NCI-H2196 treated with DMSO at 0.1 percent for 48 hours (cell line): ENCODE measurements at regions not wholly inside any gene's neighbourhood (a gene's known extent, or its start where the extent isn't known, plus 50 kb on each side); places are given as distances from the start of the nearest gene placed in this dataset.
"Not testable (repeated sequence)": the region's sequence is repeated elsewhere in the genome, so short reads cannot be mapped to it uniquely, and the experiment has no call there.

Experiments
- DNase-seq: peaks from one replicate; lab custom pipeline; 2025; ENCODE audit not compliant: unreplicated experiment; lab: John Stamatoyannopoulos, UW

DNA sequence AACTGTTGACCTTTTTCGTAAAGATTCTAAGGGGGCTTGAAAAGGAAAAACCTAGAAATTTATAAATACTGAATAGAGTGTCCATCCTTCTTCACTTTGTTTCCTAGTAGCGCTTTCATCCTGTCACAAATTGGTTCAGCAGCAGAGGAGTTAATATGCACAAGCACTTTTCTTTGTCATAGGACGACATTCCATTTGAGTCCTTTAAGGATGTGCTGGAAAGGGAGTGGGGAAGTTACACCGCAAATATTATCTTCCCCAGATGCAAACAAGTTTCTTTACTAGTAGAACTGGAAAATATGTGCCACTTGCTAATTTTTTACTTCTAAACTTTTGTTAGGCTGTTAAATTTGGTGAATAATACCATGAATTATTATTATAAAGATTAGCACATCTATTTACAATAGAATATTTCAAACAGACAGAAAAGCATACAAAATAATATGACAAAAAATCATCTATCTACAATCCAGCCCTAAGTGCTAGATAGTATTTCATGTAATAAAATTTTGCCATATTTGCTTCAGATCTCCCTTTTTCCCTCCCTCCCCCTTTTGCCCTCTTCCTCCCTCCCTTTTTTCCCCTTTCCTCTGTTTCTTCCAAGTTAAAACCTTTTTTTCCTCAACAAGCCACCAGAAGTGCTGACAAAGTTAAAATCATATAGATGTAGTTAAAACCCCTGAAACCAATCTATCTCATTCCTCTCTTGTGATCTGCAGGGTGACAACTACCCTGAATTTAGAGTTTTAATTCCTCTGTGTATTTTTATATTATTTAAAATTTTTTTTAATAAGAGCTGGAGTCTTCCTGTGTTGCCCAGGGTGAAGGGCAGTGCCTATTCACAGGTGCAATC, 50.5 kb upstream of the MAP4K3 start:
- no peak for DNase-seq

DNA sequence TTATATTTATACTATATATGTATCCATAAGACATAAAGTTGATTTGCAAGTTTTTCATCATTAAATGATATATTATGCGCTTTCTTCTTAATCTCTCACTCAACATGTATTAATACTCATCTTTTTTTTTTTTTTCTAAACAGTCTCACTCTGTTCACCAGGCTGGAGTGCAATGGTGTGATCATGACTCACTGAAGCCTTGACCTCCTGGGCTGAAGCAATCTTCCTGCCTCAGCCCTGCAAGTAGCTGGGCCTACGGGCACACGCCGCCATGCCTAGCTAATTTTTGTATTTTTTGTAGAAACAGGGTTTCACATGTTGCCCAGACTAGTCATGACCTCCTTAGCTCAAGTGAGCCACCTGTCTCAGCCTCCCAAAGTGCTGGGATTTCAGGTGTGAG, 51.4 kb upstream of the MAP4K3 start:
- DNase-seq, result no peak

DNA sequence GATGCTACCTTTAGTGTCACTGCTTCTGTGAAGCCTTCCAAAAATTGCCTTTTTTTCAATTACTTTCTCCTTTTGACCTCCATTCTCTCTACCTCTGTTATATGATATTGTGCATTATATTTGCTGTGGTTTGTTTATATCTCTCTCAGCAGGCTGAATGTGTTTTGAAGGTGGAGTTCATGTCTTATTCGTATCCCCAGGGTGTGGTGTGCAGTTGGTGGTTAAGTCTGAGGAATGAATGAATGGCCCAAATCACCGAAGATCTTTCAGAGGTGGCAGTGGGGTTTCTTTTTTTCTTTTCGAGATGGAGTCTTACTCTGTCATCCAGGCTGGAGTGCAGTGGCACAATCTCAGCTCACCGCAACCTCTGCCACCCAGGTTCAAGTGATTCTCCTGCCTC, 53.5 kb upstream of the MAP4K3 start:
- no peak for DNase-seq

DNA sequence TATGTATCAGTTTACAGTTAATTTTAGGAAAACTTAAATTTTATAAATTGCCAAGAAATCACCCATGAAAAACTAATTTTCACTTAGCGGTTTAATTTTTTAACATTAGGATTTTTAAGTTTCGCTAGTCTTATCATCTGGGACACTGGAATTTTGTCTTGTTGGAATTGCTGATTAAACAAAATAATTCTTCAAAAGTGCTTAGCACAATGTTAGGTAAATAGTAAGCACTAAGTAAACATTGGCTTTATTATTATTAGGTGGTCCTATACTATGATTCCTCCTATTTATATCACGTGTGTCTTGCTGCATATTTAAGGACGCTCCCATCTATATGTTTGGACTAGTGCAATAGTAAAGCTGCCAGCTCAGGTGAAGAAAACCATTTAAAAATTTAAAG, 54.6 kb upstream of the MAP4K3 start:
- DNase-seq, result no peak

DNA sequence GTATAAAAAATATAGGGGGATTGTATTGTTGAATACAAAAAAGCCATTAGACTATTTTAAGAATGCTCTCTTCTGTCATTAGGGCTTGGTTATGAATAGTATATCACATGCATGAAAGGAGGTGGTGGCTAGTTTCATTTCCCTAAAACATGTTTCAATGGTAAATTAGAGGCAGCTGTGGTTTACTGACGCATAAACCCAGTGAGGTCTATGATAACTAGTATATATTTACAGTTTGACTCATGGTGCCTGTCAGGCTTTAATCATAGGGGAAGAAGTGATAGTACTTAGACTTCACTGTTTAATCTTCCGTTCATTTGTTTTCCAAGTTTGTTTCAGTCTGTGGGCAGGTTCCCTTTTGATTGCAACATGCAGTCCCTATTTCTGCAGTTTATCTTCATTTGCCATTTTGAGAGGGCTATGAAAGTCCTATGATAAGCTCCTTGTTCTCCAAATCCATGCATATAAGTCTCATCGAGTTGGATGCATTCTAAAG, 55.1 kb upstream of the MAP4K3 start:
- DNase-seq, result no peak

DNA sequence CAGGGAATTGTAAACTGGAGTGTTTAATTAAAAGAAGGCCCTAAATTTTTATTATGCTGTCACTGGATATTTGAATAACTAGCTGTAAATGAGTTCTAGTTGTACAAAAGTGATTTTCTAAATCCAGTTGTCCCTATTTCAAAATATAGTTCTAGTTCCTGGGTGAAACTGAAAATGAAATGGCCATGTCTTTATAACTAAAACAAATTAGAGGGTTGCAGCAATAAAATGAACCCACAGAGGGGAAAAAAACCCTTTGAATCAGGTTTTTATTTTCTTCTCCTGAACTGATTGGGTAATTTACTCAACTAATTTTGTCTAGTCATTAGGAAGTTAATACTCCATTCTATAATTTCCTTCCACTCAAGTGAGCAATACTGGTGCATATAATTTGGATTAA, 55.6 kb upstream of the MAP4K3 start:
- DNase-seq, result no peak

DNA sequence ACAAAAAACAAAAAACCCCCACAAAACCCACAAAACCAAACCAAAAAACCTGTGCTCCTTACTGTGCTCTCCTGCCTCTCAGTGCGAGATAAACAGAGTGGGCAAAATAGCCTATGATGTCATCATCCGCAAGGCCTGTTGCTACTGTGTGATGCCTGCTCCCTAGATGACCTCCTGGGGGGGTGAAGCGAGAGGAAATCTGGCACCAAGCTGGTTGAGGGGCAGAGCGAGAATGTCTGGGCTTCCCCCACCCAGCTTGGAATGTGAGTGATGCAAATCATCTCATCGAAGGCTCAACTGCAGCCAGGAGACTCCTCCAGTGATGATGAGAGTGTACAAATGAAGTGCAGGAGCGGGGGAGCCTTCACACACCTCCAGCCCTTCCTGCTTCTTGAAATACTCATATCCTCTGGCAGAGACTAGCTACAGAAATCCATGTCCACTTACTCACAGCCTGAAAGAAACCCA, 57.7 kb upstream of the MAP4K3 start:
- DNase-seq, result no peak

DNA sequence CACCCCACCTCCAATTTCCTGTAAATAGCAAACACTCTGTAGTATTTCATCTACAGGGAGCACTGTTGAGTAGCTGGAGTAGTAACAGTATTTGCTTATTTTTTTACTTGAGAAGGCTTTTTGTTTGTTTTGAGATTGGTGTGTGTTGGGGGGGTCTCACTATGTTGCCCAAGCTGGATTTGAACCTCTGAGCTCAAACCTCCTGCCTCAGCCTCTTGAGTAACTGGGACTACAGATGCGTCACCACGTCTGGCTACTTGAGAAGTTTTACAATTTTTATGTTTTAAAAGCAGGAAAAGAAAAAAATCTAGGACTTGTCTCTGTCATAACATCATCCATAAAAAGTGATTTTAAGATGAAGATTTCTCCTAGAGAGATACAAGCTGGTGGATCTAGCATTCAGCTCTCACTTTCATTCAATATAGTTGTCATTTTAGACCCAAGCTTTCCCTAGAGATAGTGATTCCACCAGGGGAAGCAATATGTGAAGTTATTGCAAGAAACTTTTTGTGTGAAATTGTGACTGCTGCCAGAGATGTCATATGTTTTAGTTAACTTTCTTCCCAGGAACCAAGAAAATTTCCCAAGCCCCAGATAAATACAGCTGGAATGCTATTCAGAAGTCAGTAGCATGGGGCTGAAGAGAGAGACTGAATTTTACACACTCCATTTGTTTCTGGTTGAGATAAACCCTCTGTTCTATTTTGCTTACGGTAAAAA, 60.2 kb upstream of the MAP4K3 start:
- DNase-seq, result no peak

DNA sequence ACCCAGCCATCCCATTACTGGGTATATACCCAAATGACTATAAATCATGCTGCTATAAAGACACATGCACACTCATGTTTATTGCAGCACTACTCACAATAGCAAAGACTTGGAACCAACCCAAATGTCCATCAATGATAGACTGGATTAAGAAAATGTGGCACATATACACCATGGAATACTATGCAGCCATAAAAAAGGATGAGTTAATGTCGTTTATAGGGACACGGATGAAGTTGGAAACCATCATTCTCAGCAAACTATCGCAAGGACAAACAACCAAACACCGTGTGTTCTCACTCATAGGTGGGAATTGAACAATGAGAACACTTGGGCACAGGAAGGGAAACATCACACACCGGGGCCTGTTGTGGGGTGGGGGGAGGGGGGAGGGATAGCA, 61.1 kb upstream of the MAP4K3 start:
- DNase-seq, result not testable (repeated sequence)

DNA sequence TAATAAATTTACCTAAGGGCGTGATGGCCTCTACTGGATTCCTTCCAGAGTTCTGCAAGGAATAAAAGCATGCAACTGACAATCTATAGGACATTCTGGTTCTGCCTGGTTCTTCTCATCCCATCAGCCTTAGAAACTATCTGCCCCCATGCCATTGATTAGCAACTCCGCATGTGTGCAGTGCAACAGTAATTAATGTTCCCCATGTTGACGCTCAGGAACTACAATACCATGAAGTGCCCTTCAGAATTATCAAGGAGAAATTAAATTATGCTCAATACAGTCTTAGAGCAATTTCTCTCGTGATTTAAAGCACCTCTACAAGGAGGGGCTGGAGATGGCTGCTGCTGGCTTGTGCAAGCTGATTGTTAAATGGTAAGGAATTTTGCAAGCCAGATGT, 61.7 kb upstream of the MAP4K3 start:
- no peak for DNase-seq

DNA sequence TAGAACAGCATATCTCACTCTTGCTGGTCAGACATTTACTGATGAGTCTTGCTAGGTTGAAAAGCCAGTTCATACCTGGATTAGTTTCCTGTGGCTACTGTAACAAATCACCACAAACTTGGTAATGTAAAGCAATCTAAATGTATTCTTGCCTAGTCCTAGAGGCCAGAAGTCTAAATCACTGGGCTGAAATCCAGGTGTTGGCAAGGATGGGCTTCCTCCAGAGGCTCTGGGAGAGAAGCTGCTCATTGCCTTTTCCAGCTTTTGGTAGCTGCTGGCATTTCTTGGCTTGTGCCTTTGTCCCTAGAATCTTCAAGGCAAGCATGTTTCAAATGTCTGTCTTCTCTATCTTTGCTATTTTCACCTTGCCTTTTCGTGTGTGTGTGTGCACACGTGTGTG, 62.3 kb upstream of the MAP4K3 start:
- DNase-seq, result no peak

DNA sequence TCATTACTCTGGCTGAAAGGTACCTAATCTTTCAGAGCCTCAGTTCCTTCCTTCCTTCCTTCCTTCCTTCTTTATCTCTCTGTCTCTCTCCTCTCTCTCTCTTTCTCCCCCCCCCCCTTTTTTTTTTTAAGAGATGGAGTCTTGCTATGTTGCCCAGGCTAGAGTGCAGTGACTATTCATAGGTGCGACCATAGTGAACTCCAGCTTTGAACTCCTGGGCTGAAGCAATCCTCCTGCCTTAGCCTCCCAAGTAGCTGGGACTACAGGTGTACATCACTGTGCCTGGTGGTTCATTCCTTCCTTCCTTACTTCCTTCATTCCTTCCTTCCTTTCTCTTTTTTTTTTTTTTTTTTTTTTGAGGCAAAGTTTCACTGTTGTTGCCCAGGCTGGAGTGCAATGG, 64.3 kb upstream of the MAP4K3 start:
- no peak for DNase-seq

DNA sequence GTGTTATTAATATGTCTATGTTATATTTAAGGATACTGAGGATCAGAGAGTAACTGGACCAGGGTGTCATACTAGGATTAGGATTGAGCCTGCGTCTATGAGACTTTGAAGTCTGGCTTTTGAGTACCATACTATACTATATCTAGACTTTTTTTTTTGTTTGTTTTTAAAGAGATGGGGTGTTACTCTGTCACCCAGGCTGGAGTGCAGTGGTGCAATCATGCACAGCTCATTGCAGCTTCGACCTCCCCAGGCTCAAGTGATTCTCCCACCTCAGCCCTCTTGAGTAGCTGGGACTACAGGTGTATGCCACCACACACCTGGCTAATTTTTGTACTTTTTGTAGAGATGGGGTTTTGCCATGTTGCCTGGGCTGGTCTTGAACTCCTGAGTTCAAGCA, 66.2 kb upstream of the MAP4K3 start:
- no peak for DNase-seq

DNA sequence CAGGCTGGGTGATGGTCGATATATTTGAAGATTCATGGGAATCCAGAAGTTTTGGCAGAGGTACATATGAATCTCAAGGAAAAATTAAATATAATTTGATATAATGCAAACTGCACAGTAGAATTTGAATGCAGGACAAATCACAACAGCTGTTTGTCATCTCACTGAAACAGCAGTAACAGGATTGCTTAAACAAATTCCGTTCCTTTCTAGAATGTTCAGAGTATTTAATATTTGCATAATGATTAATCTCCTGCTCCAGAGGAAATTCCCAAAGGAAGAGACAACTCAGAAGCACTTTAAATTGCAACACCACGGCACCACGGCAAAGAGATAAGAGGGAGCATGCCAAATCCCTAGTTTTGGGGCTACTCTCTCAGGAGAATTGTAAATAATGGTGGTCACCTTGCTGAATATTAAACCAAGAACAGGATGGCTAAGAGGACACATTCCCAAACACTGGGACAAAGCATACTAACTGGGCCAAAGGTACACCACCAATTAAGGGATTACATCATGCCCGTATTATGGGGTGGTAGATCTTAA, 67.8 kb upstream of the MAP4K3 start:
- no peak for DNase-seq

DNA sequence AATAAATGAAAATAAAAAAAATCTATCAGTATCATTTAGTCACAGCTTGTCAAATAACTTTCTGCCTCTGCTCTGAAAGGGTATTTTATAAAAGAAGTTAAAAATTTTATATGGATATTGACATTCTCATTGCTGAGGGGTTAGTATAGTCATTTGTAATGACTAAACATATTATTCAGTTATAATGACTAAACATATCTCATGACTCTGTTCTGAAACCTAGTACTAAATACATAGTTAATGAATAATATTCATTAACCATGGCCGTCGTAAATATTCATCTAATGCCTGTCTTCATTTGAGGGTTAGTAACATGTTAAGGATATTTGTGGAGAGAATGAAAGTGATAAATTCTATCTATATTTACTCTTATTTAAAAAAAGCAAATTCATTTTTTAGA, 69.1 kb upstream of the MAP4K3 start:
- no peak for DNase-seq

DNA sequence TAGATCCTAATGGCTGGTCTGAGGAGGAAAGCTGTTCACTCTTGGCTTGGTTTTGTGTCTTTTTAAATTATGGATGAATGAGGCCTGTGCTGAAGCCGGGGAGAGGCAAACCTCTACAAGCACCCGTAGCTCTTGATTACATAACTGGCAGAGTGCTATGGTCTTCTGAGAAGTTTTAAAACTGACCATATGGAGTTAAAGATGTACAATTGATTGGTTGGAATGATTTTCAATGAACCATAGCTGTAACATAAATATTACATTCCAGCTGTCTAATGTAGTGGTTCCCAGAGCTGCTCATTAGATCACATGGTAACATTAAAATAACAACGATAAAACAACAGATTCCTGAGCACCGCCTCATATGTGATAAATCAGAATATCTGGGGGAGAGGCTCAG, 71.1 kb upstream of the MAP4K3 start:
- DNase-seq, result no peak

DNA sequence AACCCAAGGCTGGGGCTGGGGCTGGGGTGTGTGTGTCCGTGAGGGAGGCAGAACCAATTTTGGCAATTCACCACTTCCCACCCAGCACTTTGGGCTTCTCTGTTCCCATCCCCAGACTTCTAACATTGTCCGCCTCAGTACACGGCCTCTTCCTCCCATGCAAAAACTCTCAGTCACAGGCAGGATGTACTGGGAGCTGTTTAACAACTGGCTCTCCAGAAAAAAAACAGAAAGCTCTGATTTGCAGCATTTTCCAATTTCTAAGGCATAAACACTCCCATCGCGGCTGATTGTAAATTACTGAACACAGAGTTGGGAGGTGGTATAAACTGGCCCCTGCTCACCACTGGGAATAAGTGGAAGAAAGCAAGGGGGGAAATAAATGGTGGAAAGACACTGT, 73.1 kb upstream of the MAP4K3 start:
- no peak for DNase-seq

DNA sequence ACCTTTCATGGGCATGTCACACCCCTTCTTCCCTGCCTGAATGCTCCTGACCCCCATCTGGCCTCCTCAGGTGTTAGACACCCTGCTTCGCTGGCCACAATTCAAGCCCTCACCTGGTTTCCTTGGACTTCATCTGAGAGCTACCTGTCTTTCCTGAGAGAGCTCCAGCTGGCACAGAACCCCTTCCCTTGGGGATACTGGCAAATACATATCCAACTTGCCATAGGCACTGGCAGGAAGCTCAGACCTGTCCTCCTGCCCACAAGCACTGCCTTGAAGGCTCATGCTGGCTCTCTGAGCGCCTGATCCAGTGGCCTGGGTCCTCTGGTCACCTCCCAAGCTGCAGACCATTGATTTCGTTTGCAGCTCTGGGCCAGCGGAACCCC, 74.1 kb upstream of the MAP4K3 start:
- no peak for DNase-seq

DNA sequence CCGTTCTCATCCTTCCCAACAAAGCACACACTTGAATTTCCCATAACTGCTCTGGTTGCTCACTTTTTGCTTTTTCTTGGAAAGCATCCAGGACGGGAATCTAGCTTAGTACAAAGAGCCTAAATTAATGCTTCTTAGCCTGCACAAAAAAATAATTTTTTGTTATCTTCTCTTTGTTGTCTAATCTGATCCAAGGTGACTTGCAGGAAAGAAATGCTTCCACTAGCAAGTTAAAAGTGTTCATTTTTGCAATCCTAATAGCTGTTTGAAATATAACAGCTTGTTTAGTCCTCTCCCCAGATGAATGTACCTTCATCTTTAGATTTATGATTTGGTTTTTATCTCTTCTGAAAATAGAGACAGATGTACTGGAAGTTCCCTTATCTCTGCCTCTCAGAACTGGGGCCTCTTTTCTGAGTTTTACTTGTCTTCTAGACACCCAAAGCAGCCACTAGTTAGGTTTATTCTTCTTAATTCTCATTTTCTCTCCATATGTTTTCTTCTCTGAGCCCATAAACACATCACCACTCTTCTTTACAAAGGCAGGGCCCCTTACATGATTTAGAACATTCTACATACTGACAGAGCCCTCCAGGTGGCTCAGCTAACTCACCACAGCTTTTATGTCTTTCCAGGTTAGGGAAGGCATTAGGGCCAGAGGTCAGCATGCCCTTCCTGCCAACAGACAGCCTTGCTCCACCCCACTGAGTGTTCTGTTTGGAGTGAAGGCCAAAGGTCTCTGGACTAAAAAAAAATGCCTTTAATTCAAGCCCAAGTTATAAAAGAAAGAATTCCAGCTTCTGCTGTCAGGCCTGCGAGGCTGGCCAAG, 74.7 kb upstream of the MAP4K3 start:
- no peak for DNase-seq

DNA sequence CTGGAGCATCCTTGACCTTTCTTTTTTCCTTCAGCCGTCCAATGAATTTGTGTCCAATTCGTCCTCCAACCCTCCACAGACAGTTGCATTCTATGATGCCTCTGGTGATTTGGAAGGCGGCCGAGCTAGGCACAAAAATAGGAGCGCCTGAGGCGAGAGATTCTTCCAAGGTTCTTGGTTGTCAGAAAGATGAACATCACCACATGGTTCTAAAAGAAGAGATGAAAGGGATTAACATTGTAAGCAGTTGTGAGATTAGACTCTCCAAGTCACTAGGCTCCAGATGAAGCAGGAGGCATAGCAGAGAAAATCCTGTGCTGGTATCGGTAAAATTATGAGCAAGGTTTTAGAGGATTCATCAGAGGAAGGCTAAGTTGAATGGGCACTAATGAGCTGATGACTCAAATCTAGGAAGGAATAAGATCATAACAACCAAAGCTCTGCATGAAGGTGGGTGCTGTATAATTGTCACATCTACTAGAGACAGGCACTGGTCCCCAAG, 75.4 kb upstream of the MAP4K3 start:
- no peak for DNase-seq

DNA sequence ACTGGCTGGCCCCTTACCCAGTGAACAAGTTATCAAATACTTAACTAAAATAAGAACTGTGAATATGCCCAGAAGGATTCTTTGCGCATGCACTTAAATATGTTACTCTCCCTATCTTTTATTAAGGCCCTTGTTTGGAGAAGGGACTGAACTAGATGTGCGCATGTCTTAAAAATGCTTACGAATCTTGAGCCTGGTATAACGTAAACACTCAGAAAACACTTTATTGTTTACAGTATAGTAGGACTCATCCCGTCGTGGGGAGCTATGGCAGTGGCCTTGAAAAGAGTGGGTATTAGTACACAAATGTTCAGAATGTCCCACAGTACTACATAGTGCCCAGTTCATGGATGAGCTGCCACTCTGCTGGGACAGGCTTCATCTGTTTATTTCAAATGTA, 75.9 kb upstream of the MAP4K3 start:
- DNase-seq, result no peak
